Activated CD4-positive, alpha-beta T cell treated with anti-CD3 and anti-CD28 coated beads, Interleukin-2, amount 50 U/mL, for 16 hours (primary cell): ENCODE measurements at regions not wholly inside any gene's neighbourhood (a gene's known extent, or its start where the extent isn't known, plus 50 kb on each side); places are given as distances from the start of the nearest gene placed in this dataset.
"Not testable (repeated sequence)": the region's sequence is repeated elsewhere in the genome, so short reads cannot be mapped to it uniquely, and the experiment has no call there.

Experiments
- DNase-seq: peaks from one replicate; pipeline ENCODE4 v3.0.0-alpha.2; 2020

DNA sequence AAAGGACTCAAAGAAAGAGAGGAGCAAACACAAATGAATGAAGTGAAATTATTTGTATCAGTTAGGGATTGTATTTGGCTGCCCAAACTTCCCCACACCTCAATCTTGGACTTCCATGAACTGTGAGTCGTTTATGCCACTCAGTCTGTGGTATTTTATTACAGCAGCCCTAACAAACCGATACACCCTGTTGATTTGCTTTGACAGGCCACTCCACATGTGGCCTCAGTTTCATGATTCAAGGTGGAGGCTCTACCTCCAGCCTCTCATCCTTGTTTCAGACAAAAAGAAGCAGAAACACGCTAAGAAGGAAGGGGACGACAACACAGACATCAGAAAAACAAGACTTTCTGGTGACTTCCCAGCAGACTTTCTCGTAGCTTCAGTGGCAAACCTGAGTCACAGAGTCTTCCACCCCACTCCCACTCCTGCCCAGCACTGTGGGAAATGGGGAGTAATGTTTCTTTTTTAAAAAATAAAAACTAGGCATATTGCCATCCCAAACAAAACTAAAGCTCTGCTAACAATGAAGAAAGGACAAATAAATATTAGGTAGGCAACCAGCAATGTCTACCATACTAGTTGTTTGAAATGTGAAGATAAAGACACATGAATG lies 52.2 kb upstream of the ABCA1 start:
- no peak for DNase-seq

DNA sequence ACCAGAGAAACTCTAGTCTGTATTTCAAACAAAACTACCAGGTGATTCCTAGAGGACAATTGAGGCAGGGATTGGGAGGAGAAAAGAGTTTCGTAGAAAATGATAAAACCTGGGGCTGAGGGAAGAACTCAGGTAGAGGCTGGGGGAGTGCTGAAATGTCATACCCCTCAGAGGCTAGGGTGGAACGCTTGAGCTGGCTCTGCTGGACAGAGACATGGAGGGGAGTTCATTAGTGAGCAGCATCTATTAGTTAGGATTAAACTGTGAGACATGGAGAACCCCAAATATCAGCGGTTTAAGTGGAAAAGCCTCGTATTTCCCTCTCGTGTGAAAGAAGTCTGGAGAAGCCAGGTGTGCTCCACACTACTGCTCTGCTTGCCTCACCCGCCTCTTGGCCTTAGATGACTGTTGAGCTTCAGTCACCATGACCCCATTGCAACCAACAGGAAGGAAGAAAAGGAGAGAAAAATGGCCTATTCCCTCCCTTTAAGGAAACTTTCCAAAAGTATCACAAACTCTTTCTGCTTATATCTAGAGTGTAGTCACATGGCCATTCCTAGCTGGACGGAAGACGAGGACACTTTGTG lies 53.7 kb upstream of the ABCA1 start:
- DNase-seq: no peak

GRCh38 chr9:104982543-104982942 lies 54.6 kb upstream of the ABCA1 start:
- no peak for DNase-seq

DNA sequence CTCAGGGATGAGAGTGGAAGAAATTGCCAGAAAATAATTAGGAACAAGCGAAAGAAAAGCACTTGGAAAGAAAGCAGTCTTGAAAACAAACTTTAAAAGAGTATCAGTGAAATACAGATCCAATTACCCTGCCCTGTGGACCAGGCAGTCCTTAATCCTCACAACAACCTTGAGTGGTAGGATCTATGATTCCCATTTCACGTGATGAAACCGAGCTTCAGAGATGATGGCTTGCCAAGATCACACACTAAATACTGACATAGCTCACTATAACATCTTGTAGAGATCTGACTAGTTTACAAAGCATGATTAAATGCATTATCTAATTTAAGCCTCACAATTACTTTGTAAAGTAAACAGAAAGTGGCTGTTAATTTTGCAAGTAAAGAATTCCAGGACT lies 55.5 kb upstream of the ABCA1 start:
- no peak for DNase-seq

- DNase-seq: no peak
Observed at GRCh38 chr9:104984121-104984520, 56.2 kb upstream of the ABCA1 start.

GRCh38 chr9:104984542-104984941 lies 56.6 kb upstream of the ABCA1 start:
- DNase-seq: no peak

- no peak for DNase-seq
Observed at GRCh38 chr9:104984948-104985347, 57.0 kb upstream of the ABCA1 start.

GRCh38 chr9:104986096-104986495 lies 58.1 kb upstream of the ABCA1 start:
- no peak for DNase-seq

DNA sequence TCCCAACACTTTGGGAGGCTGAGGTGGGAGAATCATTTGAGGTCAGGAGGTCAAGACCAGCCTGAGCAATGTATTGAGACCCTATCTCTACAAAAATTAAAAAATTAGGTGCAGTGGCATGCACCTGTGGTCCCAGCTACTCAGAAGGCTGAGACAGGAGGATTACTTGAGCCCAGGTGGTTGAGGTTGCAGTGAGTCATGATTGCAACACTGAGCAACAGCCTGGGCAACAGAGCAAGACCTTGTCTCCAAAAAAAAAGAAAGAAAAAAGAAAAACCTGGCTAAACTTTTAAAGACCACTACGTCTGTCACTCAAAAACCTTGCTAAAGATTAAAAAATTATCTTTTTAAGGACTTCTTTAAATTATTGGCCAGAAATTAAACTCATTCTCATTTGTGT lies 59.8 kb upstream of the ABCA1 start:
- DNase-seq: no peak

DNA sequence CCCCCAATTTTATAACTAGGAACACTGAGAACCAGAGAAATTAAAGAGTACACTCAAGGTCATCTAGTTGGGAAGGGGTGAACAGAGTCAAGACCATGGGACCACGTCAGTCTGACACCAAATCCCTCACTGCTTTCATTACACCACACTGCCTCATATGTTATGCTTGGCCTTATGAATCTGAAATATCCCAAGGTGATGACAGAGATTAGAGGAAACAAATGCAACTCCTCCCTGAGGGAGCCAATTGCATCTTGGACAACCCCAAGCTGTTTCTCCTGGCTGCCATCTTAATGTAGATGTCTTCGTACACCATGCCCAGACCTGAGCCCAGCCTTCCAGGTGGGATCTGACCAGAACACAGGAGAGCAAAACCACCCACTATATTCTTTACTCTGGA lies 60.6 kb upstream of the ABCA1 start:
- DNase-seq: no peak

- peak; percentile 87 for DNase-seq
Observed at GRCh38 chr9:104991144-104991953, 63.4 kb upstream of the ABCA1 start.

DNA sequence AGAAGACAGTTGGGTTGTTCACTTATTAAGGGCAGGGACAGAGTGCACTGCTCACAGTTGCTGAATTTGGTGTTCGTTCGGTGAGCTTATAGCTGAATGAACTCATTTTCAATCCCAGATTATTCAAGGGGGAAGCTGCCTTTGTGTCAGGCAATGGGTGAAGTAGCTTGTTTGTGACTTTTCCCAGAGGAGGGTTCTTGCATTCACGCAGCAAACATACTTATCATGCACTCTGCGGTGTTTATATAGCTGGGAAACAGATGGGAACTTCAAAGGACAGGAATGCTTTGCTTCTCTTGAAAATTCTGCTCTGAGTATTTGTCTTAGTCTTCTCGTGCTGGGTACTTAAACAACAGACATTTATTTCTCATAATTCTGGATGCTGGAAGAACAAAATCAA lies 64.7 kb upstream of the ABCA1 start:
- no peak for DNase-seq

- no peak for DNase-seq
Observed at GRCh38 chr9:104993291-104993963, 65.5 kb upstream of the ABCA1 start.

DNA sequence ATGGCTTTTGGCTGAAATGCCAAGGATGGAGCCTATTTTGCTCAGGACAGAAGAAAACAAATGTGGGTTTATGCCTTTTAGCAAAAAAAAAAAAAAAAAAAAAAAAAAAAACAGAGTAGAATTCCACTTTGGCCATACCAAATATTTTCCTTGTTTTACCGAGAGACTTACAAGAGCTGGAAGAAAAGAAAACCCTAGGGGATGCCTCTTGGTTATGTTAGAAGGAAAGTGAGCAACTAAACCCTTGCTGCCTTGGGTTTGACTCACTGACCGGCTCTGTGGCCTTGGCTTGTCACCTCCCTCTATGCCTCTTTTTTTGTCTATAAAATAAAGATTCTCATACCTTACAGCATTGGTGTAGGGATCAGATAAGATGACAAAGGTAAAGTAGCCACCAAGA lies 69.6 kb upstream of the ABCA1 start:
- DNase-seq: no peak

- no peak for DNase-seq
Observed at GRCh38 chr9:104999136-104999535, 71.2 kb upstream of the ABCA1 start.

DNA sequence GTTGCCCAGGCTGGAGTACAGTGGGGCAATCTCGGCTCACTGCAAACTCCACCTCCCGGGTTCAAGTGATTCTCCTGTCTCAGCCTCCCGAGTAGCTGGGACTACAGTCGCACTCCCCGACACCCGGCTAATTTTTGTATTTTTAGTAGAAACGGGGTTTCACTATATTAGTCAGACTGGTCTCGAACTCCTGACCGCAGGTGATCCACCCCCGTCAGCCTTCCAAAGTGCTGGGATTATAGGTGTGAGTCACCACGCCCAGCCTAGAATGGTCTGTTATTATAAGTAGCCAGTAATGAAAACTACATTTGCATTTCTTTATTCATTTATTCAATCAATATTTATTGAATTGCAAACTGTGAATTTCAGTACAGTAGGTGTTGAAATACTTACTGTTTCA lies 72.6 kb upstream of the ABCA1 start:
- DNase-seq: not testable (repeated sequence)

DNA sequence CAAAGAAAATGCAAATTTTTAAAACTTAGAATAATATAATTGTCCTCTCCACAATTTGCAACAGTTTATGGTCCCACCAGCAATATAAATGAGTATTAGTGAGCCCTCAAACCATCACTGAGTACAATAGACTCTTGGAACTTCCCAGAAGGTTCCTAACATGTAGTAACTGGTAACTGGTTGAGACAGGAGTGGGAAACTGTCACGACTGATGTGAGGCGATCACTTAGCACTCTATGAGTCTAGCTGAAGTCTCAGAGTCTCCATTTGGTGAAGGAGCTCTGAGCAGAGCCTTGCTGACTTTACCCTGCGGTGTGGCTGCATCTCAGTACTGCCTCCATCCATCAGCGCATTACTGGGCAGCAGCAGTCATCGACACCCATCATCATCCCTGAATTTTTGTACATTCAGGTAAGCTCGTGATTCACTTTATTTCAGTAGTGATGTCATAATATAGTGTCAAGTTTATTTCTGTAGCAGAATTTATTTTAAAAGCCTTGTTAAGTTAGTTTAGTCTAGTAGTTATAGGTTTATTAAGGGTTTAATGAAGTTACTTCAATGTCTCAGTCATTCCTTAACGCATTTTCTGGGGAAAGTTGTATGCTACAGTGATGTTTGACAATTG lies 76.6 kb upstream of the ABCA1 start:
- DNase-seq: no peak

DNA sequence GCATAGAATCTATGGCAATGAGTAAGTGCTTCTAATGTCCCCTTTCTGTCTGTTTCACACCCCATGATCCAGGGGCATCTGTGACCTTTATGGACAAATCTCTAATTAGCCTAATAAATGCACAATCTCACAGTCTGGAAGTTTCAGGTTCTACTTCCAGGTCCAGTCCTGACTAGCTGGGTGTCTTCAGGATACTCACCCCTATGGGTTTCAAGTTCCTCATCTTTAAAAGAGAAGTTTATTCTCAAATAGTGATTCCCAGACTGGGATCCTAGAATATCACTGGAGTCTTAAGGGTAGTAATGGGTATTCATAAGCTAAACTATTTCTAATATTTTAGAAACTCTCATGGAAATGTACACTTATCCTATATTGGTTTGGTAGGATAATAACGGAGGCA lies 77.2 kb upstream of the ABCA1 start:
- no peak for DNase-seq

- DNase-seq: no peak
Observed at GRCh38 chr9:105006514-105006913, 78.6 kb upstream of the ABCA1 start.

DNA sequence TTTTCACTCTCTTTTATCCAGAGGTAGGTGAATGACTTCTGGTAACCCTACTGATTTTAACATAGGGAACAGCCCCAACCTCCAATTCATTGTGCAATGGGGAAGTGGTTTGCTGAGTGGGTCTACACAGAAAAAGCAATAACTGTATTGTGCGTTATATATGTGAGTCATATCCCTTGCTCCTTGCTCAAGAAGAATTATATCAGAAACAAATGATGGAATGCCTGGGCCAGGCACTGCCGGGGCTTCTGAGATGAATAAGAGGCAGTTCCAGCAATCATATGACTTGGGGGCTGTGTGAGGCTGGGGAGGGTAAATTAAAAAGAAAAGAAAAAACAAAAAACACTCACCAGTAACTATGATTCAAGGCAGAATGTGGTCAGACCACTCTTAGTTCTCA lies 79.2 kb upstream of the ABCA1 start:
- peak; percentile 37 for DNase-seq

GRCh38 chr9:105010089-105010488 lies 82.1 kb upstream of the ABCA1 start:
- not testable (repeated sequence) for DNase-seq

- DNase-seq: peak; percentile 35
Observed at GRCh38 chr9:105021917-105022316, 94.0 kb upstream of the ABCA1 start.

GRCh38 chr9:105022545-105022944 lies 94.6 kb upstream of the ABCA1 start:
- not testable (repeated sequence) for DNase-seq
